Breast epithelium (tissue), 3 donors: ENCODE measurements at regions not wholly inside any gene's neighbourhood (a gene's known extent, or its start where the extent isn't known, plus 50 kb on each side); places are given as distances from the start of the nearest gene placed in this dataset.
"Not testable (repeated sequence)": the region's sequence is repeated elsewhere in the genome, so short reads cannot be mapped to it uniquely, and the experiment has no call there.

Experiments used
- CTCF ChIP-seq, 3 donors: fragments of 450-650 bp; IDR thresholded peaks; one replicate each; pipeline ENCODE4 v1.5.1; 2016 to 2017; ENCODE audit warnings: antibody characterized with exemption in 3 of 3, mild to moderate bottlenecking in 3 of 3, moderate library complexity in 3 of 3
- POLR2A ChIP-seq: fragments of 450-650 bp; IDR thresholded peaks from one replicate; pipeline ENCODE4 v1.6.1; 2016; ENCODE audit warnings: antibody characterized with exemption, mild to moderate bottlenecking, moderate library complexity

- TF ChIP-seq POLR2A; CTCF (IDR thresholded peaks at IDR 0.05): not testable (repeated sequence)
Measured at GRCh38 chr7:63559826-63560465, 438.7 kb upstream of the ZNF722 start.
